ENCODE measurements at regions not wholly inside any gene's neighbourhood (a gene's known extent, or its start where the extent isn't known, plus 50 kb on each side); places are given as distances from the start of the nearest gene placed in this dataset.

DNA sequence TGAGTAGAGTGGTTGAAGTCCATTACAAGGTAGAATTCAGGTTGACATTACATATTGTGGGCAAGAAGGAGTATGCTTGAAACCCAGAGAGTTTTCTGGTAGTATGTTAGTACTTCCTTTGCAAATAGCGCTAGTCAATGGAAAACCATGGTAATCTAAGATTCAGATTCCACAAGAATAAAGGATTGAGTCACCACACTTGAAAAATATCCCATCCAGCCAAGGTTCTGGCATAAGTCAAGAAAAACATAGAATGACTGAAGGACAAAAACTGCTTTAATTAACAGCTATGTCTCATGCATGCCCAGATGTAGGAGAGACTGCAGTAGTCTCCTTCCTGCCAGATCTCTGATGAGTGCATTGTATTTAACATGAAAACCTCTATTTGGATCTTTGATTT, 469.8 kb downstream of the BMP2 start:
- no peak for TF ChIP-seq POLR2A (IDR thresholded peaks at IDR 0.05)
- TF ChIP-seq, protein P1, sequence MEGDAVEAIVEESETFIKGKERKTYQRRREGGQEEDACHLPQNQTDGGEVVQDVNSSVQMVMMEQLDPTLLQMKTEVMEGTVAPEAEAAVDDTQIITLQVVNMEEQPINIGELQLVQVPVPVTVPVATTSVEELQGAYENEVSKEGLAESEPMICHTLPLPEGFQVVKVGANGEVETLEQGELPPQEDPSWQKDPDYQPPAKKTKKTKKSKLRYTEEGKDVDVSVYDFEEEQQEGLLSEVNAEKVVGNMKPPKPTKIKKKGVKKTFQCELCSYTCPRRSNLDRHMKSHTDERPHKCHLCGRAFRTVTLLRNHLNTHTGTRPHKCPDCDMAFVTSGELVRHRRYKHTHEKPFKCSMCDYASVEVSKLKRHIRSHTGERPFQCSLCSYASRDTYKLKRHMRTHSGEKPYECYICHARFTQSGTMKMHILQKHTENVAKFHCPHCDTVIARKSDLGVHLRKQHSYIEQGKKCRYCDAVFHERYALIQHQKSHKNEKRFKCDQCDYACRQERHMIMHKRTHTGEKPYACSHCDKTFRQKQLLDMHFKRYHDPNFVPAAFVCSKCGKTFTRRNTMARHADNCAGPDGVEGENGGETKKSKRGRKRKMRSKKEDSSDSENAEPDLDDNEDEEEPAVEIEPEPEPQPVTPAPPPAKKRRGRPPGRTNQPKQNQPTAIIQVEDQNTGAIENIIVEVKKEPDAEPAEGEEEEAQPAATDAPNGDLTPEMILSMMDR (IDR thresholded peaks at IDR 0.05), result no peak
- TF ChIP-seq EP300 (IDR thresholded peaks at IDR 0.05), result no peak
- no peak for TF ChIP-seq POLR2AphosphoS5 (IDR thresholded peaks at IDR 0.05)

All from sigmoid colon (tissue), 4 donors.